Ovary (tissue), 7 donors: ENCODE measurements at regions not wholly inside any gene's neighbourhood (a gene's known extent, or its start where the extent isn't known, plus 50 kb on each side); places are given as distances from the start of the nearest gene placed in this dataset.

ENCODE experiments used
- DNase-seq, 5 donors: peaks; one replicate each; pipeline ENCODE4 v3.0.0-alpha.2; 2019 to 2020
- H3K27ac ChIP-seq, 2 donors: fragments of 200-600 bp; one replicate each; pipeline versions ENCODE4 v1.5.1 to v1.8.0; 2019 to 2022
- H3K27me3 ChIP-seq: fragments of 200-600 bp; one replicate; pipeline ENCODE4 v1.8.0; 2022
- H3K36me3 ChIP-seq: fragments of 200-600 bp; sonication (generic); one replicate; pipeline ENCODE4 v1.5.1; 2019
- H3K4me1 ChIP-seq: one replicate; pipeline ENCODE4 v1.8.1; 2013; ENCODE audit warnings: mild to moderate bottlenecking, moderate library complexity; ENCODE audit not compliant: insufficient read depth
- H3K4me3 ChIP-seq: fragments of 200-600 bp; sonication (generic); one replicate; pipeline ENCODE4 v1.5.1; 2017
- H3K9me3 ChIP-seq, 2 donors: fragments of 200-600 bp in 1 of 2; sonication (generic) in 1 of 2; one replicate each; pipeline versions ENCODE4 v1.5.1 to v1.8.1; 2013 to 2019; ENCODE audit warnings: mild to moderate bottlenecking in 1 of 2, moderate library complexity in 1 of 2
- CTCF ChIP-seq, 3 donors: fragments of 450-650 bp in 2 of 3; fragments of 200-600 bp in 1 of 3; IDR thresholded peaks; one replicate each; pipeline versions ENCODE4 v1.5.1 to v1.8.0; 2016 to 2022; ENCODE audit warnings: antibody characterized with exemption in 3 of 3, mild to moderate bottlenecking in 1 of 3
- EP300 ChIP-seq: sonication (generic); formaldehyde crosslinking; IDR thresholded peaks from one replicate; pipeline ENCODE4 v1.6.1; 2017; ENCODE audit warnings: antibody characterized with exemption
- POLR2A ChIP-seq: fragments of 450-650 bp; IDR thresholded peaks from one replicate; pipeline ENCODE4 v1.6.1; 2017; ENCODE audit warnings: antibody characterized with exemption, mild to moderate bottlenecking, moderate library complexity
- WGBS, 3 donors: extraction: QIAGEN DNeasy Blood & Tissue Kit in 1 of 3; methylation state at CpG; one replicate each; pipeline versions ENCODE4 v1.1.5 to v1.1.7; 2013 to 2017; 5-methylcytosine and 5-hydroxymethylcytosine counted together
- intact Hi-C, 4 donors: fragments of 100-400 bp; cut with DNase I; formaldehyde crosslinking; loops; one replicate each; pipeline versions ENCODE4 v1.11.0 to v1.15.1; 2022 to 2023
- donor health status: DM: no; HTN: no; CAD: no; lungs with moderate emphysema.
- donor health status: DM: no; HTN: no; CAD: no.
- donor health status: Bipolar disorder and iron deficiency.
- donor health status: DM: no; HTN: no; CAD: no.
- donor health status: DM: yes; HTN: yes; CAD: no.

- peak overlapping the region in 1 of 2 donors; percentile 62 for H3K27ac ChIP-seq
- no peaks in the 10 kb centered on the region for H3K36me3 ChIP-seq
- intact Hi-C loops: loop anchor here in 1 of 4 donors (1.0 kb wide), 1 partner anchor 37 kb away; no protein-coding TSS in a partner anchor
- DNase-seq: peak in 1 of 5 donors; percentile 33
- WGBS, 3 donors: 86 to 89% (median 88%) methylated on average over 19 of the region's 19 CpGs
- H3K4me3 ChIP-seq: no peak overlapping the region
- H3K9me3 ChIP-seq: no peaks in the 10 kb centered on the region
- H3K27me3 ChIP-seq: no peaks in the 10 kb centered on the region
- TF ChIP-seq POLR2A: no peak
- TF ChIP-seq CTCF (IDR thresholded peaks at IDR 0.05): no peak
- no peak for TF ChIP-seq EP300
- H3K4me1 ChIP-seq: peaks cover 11% of the 10 kb centered on the region
These were observed 81.3 kb downstream of the METRNL start for GRCh38 chr17:83160443-83161297.

GRCh38 chr17:83161298-83162034 is 82.1 kb downstream of the METRNL start:
- peak in 3 of 5 donors; percentile 46 to 67 (median 65) for DNase-seq
- WGBS, 3 donors: 26 to 41% (median 35%) methylated on average over 14 of the region's 14 CpGs

GRCh38 chr17:83162035-83162745 is 82.8 kb downstream of the METRNL start:
- intact Hi-C loops: no loop called here
- DNase-seq: peak in 2 of 5 donors; percentile 38 to 44
- no peaks in the 10 kb centered on the region for H3K27me3 ChIP-seq
- H3K27ac ChIP-seq: peak overlapping the region in 1 of 2 donors; percentile 62
- peaks cover 11% of the 10 kb centered on the region for H3K4me1 ChIP-seq
- no peak for TF ChIP-seq EP300
- no peak for TF ChIP-seq POLR2A
- no peak for TF ChIP-seq CTCF (IDR thresholded peaks at IDR 0.05)
- 46 to 60% (median 50%) methylated on average over 21 of the region's 21 CpGs for WGBS, 3 donors
- H3K9me3 ChIP-seq: no peaks in the 10 kb centered on the region
- H3K36me3 ChIP-seq: no peaks in the 10 kb centered on the region
- no peak overlapping the region for H3K4me3 ChIP-seq

More at GRCh38 chr17:83161298-83162034, 82.1 kb downstream of the METRNL start:
- peaks cover 11% of the 10 kb centered on the region for H3K4me1 ChIP-seq
- intact Hi-C loops: no loop called here
- no peaks in the 10 kb centered on the region for H3K27me3 ChIP-seq
- peak overlapping the region in 1 of 2 donors; percentile 62 for H3K27ac ChIP-seq
- no peak overlapping the region for H3K4me3 ChIP-seq
- TF ChIP-seq CTCF (IDR thresholded peaks at IDR 0.05) (no peak), POLR2A (no peak), EP300 (no peak)
- no peaks in the 10 kb centered on the region for H3K36me3 ChIP-seq
- H3K9me3 ChIP-seq: no peaks in the 10 kb centered on the region

- peaks cover 11% of the 10 kb centered on the region for H3K4me1 ChIP-seq
- 81 to 84% (median 82%) methylated on average over 3 of the region's 3 CpGs for WGBS, 3 donors
- TF ChIP-seq CTCF (IDR thresholded peaks at IDR 0.05) (no peak), POLR2A (no peak), EP300 (no peak)
- no peak overlapping the region for H3K27ac ChIP-seq
- H3K27me3 ChIP-seq: no peaks in the 10 kb centered on the region
- H3K4me3 ChIP-seq: no peak overlapping the region
- no peaks in the 10 kb centered on the region for H3K36me3 ChIP-seq
- DNase-seq: no peak
- intact Hi-C loops: no loop called here
- H3K9me3 ChIP-seq: no peaks in the 10 kb centered on the region
These were observed 85.1 kb downstream of the METRNL start for GRCh38 chr17:83164490-83164889.
